ENCODE measurements at regions not wholly inside any gene's neighbourhood (a gene's known extent, or its start where the extent isn't known, plus 50 kb on each side); places are given as distances from the start of the nearest gene placed in this dataset.

- DNase-seq (ENCODE audit: low read depth, low spot score): no peak
- ChIA-PET CTCF (no interaction called here), POLR2A (no interaction called here)
- Histone ChIP-seq H3K4me3 (replicated peaks in 1 of 3; ENCODE audit: insufficient read depth in 1 of 3, low read depth in 1 of 3, low read length in 3 of 3) (no peak overlapping the region), H3K9ac (replicated peaks; ENCODE audit: extremely low read depth, insufficient read depth, low read length) (no peak overlapping the region), H3K36me3 (ENCODE audit: control insufficient read depth in 2 of 2, extremely low read depth in 1 of 2, insufficient read depth in 2 of 2, low read length in 2 of 2) (no peaks in the 10 kb centered on the region), H3K4me1 (ENCODE audit: control insufficient read depth, extremely low read depth, insufficient read depth, low read length) (peaks cover 8% of the 10 kb centered on the region), H2AFZ (ENCODE audit: low read depth, low read length) (no peak overlapping the region), H3K27me3 (ENCODE audit: control insufficient read depth in 2 of 2, insufficient read depth in 2 of 2, low read length in 2 of 2) (no peaks in the 10 kb centered on the region), H3K9me1 (replicated peaks; ENCODE audit: control insufficient read depth, extremely low read depth, insufficient read depth, low read length) (no peaks in the 10 kb centered on the region), H3K4me2 (ENCODE audit: insufficient read depth, low read length) (no peak overlapping the region), H4K20me1 (replicated peaks; ENCODE audit: control insufficient read depth, extremely low read depth, insufficient read depth, low read length) (no peaks in the 10 kb centered on the region), H3K27ac (ENCODE audit: insufficient read depth, low read depth, low read length) (no peak overlapping the region), H3K79me2 (ENCODE audit: control insufficient read depth, insufficient read depth, low read length) (no peaks in the 10 kb centered on the region), H3K9me3 (replicated peaks; ENCODE audit: control insufficient read depth, insufficient read depth, low read length) (no peaks in the 10 kb centered on the region)
- TF ChIP-seq POLR2AphosphoS5 (IDR thresholded peaks at IDR 0.05; ENCODE audit: insufficient read depth, low read depth, low read length) (no peak), FOS (IDR thresholded peaks at IDR 0.05; ENCODE audit: borderline replicate concordance, insufficient read depth, low read length) (no peak), MYC (IDR thresholded peaks at IDR 0.05; ENCODE audit: low read depth, low read length) (no peak), JUN (IDR thresholded peaks at IDR 0.05; ENCODE audit: borderline replicate concordance, insufficient read depth, insufficient read length, low read depth) (no peak), GATA2 (IDR thresholded peaks at IDR 0.05; ENCODE audit: insufficient read depth, insufficient read length, low read depth, low read length) (no peak), POLR2A (IDR thresholded peaks at IDR 0.05; ENCODE audit: low read depth, low read length) (no peak), EZH2 (IDR thresholded peaks at IDR 0.05; ENCODE audit: borderline replicate concordance, low read depth, low read length, severe bottlenecking) (no peak)
- TF ChIP-seq, protein P1, sequence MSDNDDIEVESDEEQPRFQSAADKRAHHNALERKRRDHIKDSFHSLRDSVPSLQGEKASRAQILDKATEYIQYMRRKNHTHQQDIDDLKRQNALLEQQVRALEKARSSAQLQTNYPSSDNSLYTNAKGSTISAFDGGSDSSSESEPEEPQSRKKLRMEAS (IDR thresholded peaks at IDR 0.05; ENCODE audit: insufficient read depth, insufficient read length): no peak
- TF ChIP-seq, protein P2, sequence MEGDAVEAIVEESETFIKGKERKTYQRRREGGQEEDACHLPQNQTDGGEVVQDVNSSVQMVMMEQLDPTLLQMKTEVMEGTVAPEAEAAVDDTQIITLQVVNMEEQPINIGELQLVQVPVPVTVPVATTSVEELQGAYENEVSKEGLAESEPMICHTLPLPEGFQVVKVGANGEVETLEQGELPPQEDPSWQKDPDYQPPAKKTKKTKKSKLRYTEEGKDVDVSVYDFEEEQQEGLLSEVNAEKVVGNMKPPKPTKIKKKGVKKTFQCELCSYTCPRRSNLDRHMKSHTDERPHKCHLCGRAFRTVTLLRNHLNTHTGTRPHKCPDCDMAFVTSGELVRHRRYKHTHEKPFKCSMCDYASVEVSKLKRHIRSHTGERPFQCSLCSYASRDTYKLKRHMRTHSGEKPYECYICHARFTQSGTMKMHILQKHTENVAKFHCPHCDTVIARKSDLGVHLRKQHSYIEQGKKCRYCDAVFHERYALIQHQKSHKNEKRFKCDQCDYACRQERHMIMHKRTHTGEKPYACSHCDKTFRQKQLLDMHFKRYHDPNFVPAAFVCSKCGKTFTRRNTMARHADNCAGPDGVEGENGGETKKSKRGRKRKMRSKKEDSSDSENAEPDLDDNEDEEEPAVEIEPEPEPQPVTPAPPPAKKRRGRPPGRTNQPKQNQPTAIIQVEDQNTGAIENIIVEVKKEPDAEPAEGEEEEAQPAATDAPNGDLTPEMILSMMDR (IDR thresholded peaks at IDR 0.05; ENCODE audit: extremely low read depth in 1 of 2, insufficient read depth in 1 of 2, low read depth in 1 of 2, low read length in 2 of 2): no peak
- intact Hi-C loops (cut with micrococcal nuclease): no loop called here
- dilution Hi-C loops (cut with MboI; ENCODE audit: extremely low pct_ligation_motif_present, low sequenced_read_pairs): no loop called here
- no peak for FAIRE-seq
- no TSS peak for BruUV-seq (replicated peaks)
Measured at GRCh38 chr21:35386491-35387079, 337.5 kb upstream of the RUNX1 start.

Data from endothelial cell of umbilical vein (primary cell).